CD4-positive, alpha-beta T cell (primary cell): ENCODE measurements at regions not wholly inside any gene's neighbourhood (a gene's known extent, or its start where the extent isn't known, plus 50 kb on each side); places are given as distances from the start of the nearest gene placed in this dataset.

ENCODE experiments used
- ATAC-seq: fragments of 200-7000 bp; cut with Tn5 transposase; one replicate; pipeline ENCODE4 v1.10.0; 2022; ENCODE audit warnings: mild to moderate bottlenecking; ENCODE audit not compliant: poor library complexity
- CTCF ChIA-PET: fragments of 350-600 bp; sonication (Branson Sonifier 250); formaldehyde crosslinking; loops from one replicate; lab custom pipeline; 2021; ENCODE audit warnings: antibody characterized with exemption, inconsistent platforms; lab: Charles Lee
- POLR2A ChIA-PET: fragments of 350-600 bp; sonication (Branson Sonifier 250); formaldehyde crosslinking; loops from one replicate; lab custom pipeline; 2021; ENCODE audit warnings: antibody characterized with exemption, inconsistent platforms; lab: Charles Lee
- DNase-seq, 14 experiments: peaks; one replicate each; pipeline ENCODE4 v3.0.0-alpha.2; 2013 to 2020; ENCODE audit warnings: mixed read lengths in 2 of 14
- H3K27ac ChIP-seq, 2 donors: one replicate each; pipeline versions ENCODE4 v1.5.1 to v1.7.0; 2013; ENCODE audit warnings: low read length in 2 of 2, low read depth in 1 of 2, mild to moderate bottlenecking in 1 of 2
- H3K27me3 ChIP-seq, 2 experiments: 1 replicate in 1 of 2; 2 replicates in 1 of 2; pipeline versions ENCODE4 v1.6.1 to v1.7.0; 2013; ENCODE audit warnings: low read length in 2 of 2, control low read depth in 1 of 2, mild to moderate bottlenecking in 1 of 2, moderate library complexity in 1 of 2; ENCODE audit not compliant: insufficient read depth in 2 of 2, control insufficient read depth in 1 of 2
- H3K36me3 ChIP-seq: one replicate; pipeline ENCODE4 v1.6.1; 2013; ENCODE audit warnings: low read length, control low read depth; ENCODE audit not compliant: insufficient read depth
- H3K4me1 ChIP-seq: one replicate; pipeline ENCODE4 v1.6.1; 2013; ENCODE audit warnings: low read length, control low read depth; ENCODE audit not compliant: insufficient read depth
- H3K4me3 ChIP-seq: one replicate; pipeline ENCODE4 v1.5.1; 2013; ENCODE audit warnings: mild to moderate bottlenecking, low read length, moderate library complexity
- H3K9me3 ChIP-seq, 2 experiments: 1 replicate in 1 of 2; 2 replicates in 1 of 2; pipeline versions ENCODE4 v1.6.1 to v1.7.0; 2013; ENCODE audit warnings: low read length in 2 of 2, mild to moderate bottlenecking in 2 of 2, control low read depth in 1 of 2, moderate library complexity in 1 of 2; ENCODE audit not compliant: control insufficient read depth in 1 of 2, insufficient read depth in 1 of 2
- H3K27ac Mint-ChIP-seq: one replicate; pipeline ENCODE4 v1.8.0; 2020; ENCODE audit warnings: mixed read lengths
- H3K27me3 Mint-ChIP-seq: one replicate; pipeline ENCODE4 v1.8.0; 2021; ENCODE audit warnings: mixed read lengths
- H3K36me3 Mint-ChIP-seq: one replicate; pipeline ENCODE4 v1.8.0; 2021; ENCODE audit warnings: low read depth, mixed read lengths
- H3K4me1 Mint-ChIP-seq: one replicate; pipeline ENCODE4 v1.8.0; 2021; ENCODE audit warnings: low read depth, mixed read lengths
- H3K4me3 Mint-ChIP-seq: one replicate; pipeline ENCODE4 v1.8.0; 2020; ENCODE audit warnings: mild to moderate bottlenecking, mixed read lengths
- H3K9me3 Mint-ChIP-seq: one replicate; pipeline ENCODE4 v1.8.0; 2020; ENCODE audit warnings: mixed read lengths
- CTCF ChIP-seq: fragments of 200-600 bp; IDR thresholded peaks from one replicate; pipeline ENCODE4 v1.8.0; 2022; ENCODE audit warnings: antibody characterized with exemption, mild to moderate bottlenecking
- intact Hi-C, 2 experiments: fragments of 100-400 bp; cut with DNase I in 1 of 2; cut with micrococcal nuclease in 1 of 2; formaldehyde crosslinking; loops; one replicate each; pipeline versions ENCODE4 v1.15.1 to v1.9.0; 2023 to 2025; cut with DNase I, micrococcal nuclease

DNA sequence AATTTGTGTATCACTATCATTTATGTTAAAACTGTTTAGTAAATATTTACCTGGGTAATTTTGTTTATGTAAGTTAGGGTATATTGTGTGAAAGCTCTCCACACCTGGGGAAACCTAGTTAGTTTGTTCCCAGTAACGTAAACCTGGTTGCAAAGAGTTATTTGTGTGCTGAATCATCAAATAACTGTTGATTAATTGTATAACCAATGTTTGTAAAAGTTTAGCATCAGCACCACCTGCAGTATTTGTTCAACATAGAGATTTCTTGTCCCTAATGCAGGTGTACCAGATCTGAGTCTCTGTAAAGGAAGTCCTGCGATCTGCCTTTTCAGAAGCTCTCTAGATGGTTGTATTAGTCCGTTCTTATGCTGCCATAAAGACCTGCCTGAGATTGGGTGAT lies 440.4 kb downstream of the COL12A1 start:
- H3K27me3 Mint-ChIP-seq: no peaks in the 10 kb centered on the region
- Histone ChIP-seq H3K4me1 (no peaks in the 10 kb centered on the region), H3K9me3 (no peaks in the 10 kb centered on the region), H3K36me3 (no peaks in the 10 kb centered on the region), H3K27me3 (no peaks in the 10 kb centered on the region), H3K4me3 (no peak overlapping the region), H3K27ac (no peak overlapping the region)
- H3K27ac Mint-ChIP-seq: no peak overlapping the region
- intact Hi-C loops: no loop called here
- ATAC-seq (no peak), DNase-seq (no peak)
- no peak overlapping the region for H3K4me3 Mint-ChIP-seq
- TF ChIP-seq CTCF: no peak
- no peaks in the 10 kb centered on the region for H3K36me3 Mint-ChIP-seq
- ChIA-PET POLR2A (no interaction called here), CTCF (no interaction called here)
- peaks cover 5% of the 10 kb centered on the region for H3K9me3 Mint-ChIP-seq
- no peaks in the 10 kb centered on the region for H3K4me1 Mint-ChIP-seq

GRCh38 chr6:74764486-74764885 lies 441.4 kb downstream of the COL12A1 start:
- no peak overlapping the region for H3K27ac ChIP-seq
- Mint-ChIP-seq H3K4me1 (no peaks in the 10 kb centered on the region), H3K27ac (no peak overlapping the region), H3K27me3 (no peaks in the 10 kb centered on the region), H3K36me3 (no peaks in the 10 kb centered on the region), H3K9me3 (peaks cover 5% of the 10 kb centered on the region), H3K4me3 (no peak overlapping the region)
- no peaks in the 10 kb centered on the region for H3K9me3 ChIP-seq
- ATAC-seq: no peak
- H3K36me3 ChIP-seq: no peaks in the 10 kb centered on the region
- intact Hi-C loops: no loop called here
- TF ChIP-seq CTCF: no peak
- no peak overlapping the region for H3K4me3 ChIP-seq
- H3K4me1 ChIP-seq: no peaks in the 10 kb centered on the region
- ChIA-PET POLR2A (no interaction called here), CTCF (no interaction called here)
- no peak for DNase-seq
- H3K27me3 ChIP-seq: no peaks in the 10 kb centered on the region

GRCh38 chr6:74762841-74763240 lies 443.0 kb downstream of the COL12A1 start:
- Mint-ChIP-seq H3K27ac (no peak overlapping the region), H3K4me1 (no peaks in the 10 kb centered on the region), H3K27me3 (no peaks in the 10 kb centered on the region), H3K36me3 (no peaks in the 10 kb centered on the region), H3K4me3 (no peak overlapping the region), H3K9me3 (peaks cover 5% of the 10 kb centered on the region)
- intact Hi-C loops: no loop called here
- ChIA-PET POLR2A (no interaction called here), CTCF (no interaction called here)
- no peak overlapping the region for H3K4me3 ChIP-seq
- H3K27ac ChIP-seq: no peak overlapping the region
- no peak for TF ChIP-seq CTCF
- DNase-seq (no peak), ATAC-seq (no peak)
- H3K4me1 ChIP-seq: no peaks in the 10 kb centered on the region
- H3K27me3 ChIP-seq: no peaks in the 10 kb centered on the region
- H3K9me3 ChIP-seq: no peaks in the 10 kb centered on the region
- H3K36me3 ChIP-seq: no peaks in the 10 kb centered on the region
